Activated CD8-positive, alpha-beta T cell treated with anti-CD3 and anti-CD28 coated beads, Interleukin-2, amount 10 ng/mL, durations not matched to agents 7 days and 5 days (primary cell): ENCODE measurements at regions not wholly inside any gene's neighbourhood (a gene's known extent, or its start where the extent isn't known, plus 50 kb on each side); places are given as distances from the start of the nearest gene placed in this dataset.
"Not testable (repeated sequence)": the region's sequence is repeated elsewhere in the genome, so short reads cannot be mapped to it uniquely, and the experiment has no call there.

Experiments used
- ATAC-seq: fragments of 150-1000 bp; cut with Tn5 transposase; one replicate; pipeline ENCODE4 v1.10.0; 2021; ENCODE audit warnings: moderate library complexity
- CTCF ChIA-PET: fragments of 350-600 bp; sonication (Branson Sonifier 250); formaldehyde crosslinking; loops from one replicate; lab custom pipeline; 2021; ENCODE audit warnings: antibody characterized with exemption; lab: Charles Lee
- POLR2A ChIA-PET: fragments of 350-600 bp; sonication (Branson Sonifier 250); formaldehyde crosslinking; loops from one replicate; lab custom pipeline; 2021; ENCODE audit warnings: antibody characterized with exemption; lab: Charles Lee
- DNase-seq: peaks from one replicate; pipeline ENCODE4 v3.0.0-alpha.2; 2020
- H3K27ac Mint-ChIP-seq: one replicate; pipeline ENCODE4 v1.8.0; 2021; ENCODE audit warnings: mild to moderate bottlenecking, mixed read lengths
- H3K27me3 Mint-ChIP-seq: one replicate; pipeline ENCODE4 v1.8.0; 2021; ENCODE audit warnings: low read depth, mixed read lengths
- H3K36me3 Mint-ChIP-seq: one replicate; pipeline ENCODE4 v1.8.0; 2021; ENCODE audit warnings: low read depth, mixed read lengths
- H3K4me1 Mint-ChIP-seq: one replicate; pipeline ENCODE4 v1.8.0; 2021; ENCODE audit warnings: low read depth, mixed read lengths
- H3K4me3 Mint-ChIP-seq: one replicate; pipeline ENCODE4 v1.8.0; 2021; ENCODE audit warnings: mild to moderate bottlenecking, mixed read lengths
- H3K9me3 Mint-ChIP-seq: one replicate; pipeline ENCODE4 v1.8.0; 2022; ENCODE audit warnings: mixed read lengths; ENCODE audit not compliant: insufficient read depth

- Mint-ChIP-seq H3K36me3 (no peaks in the 10 kb centered on the region), H3K4me3 (no peak overlapping the region), H3K4me1 (no peaks in the 10 kb centered on the region), H3K9me3 (peaks cover 19% of the 10 kb centered on the region), H3K27ac (no peak overlapping the region), H3K27me3 (no peaks in the 10 kb centered on the region)
- CTCF ChIA-PET: no interaction called here
- no peak for DNase-seq
- POLR2A ChIA-PET: no interaction called here
- no peak for ATAC-seq
Measured at GRCh38 chr7:68166525-68166924, 1169.9 kb downstream of the TYW1 start.

DNA sequence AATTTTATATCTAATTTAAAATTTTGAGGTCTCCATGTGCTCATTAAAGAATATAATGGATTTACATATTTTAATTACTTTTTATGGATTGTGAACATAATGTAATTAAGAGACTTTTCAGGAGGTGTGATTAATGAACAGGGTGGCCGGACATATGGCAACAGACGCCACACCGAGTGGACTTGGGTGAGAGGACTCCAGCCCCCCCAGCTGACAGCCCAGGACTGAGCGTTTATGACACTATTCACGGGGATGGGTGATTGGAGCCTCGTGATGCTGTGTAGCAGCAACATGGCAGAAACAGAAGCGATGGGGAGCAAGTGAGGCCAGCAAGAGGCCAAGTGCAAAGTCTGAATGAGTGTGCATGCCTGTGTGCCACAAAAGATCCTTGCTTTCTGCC, 1176.9 kb downstream of the TYW1 start:
- H3K9me3 Mint-ChIP-seq: peaks cover 17% of the 10 kb centered on the region
- no peak for DNase-seq
- H3K4me1 Mint-ChIP-seq: no peaks in the 10 kb centered on the region
- H3K27ac Mint-ChIP-seq: no peak overlapping the region
- ChIA-PET CTCF (no interaction called here), POLR2A (no interaction called here)
- H3K4me3 Mint-ChIP-seq: no peak overlapping the region
- no peaks in the 10 kb centered on the region for H3K27me3 Mint-ChIP-seq
- no peak for ATAC-seq
- no peaks in the 10 kb centered on the region for H3K36me3 Mint-ChIP-seq

DNA sequence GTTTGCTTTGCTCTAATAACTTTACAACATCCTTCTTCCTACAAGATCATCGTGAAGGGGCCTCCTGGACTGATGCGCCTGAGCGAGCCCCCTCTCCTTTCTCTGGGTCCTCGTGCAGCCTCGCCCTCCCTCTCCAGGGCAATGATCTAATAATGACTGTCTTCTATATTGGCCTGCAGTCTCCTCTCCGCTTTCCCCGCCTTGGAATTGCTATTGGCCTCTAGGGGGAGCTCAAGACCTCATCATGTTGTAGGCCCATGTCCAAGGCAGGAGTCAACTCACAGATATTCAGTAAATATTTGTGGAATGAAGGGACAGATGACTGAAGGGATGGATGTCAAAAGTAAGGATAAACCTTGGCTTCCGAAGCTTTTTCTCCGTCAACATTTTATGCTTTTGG, 1180.3 kb downstream of the TYW1 start:
- no peak for DNase-seq
- Mint-ChIP-seq H3K9me3 (peaks cover 9% of the 10 kb centered on the region), H3K27me3 (no peaks in the 10 kb centered on the region), H3K27ac (no peak overlapping the region), H3K4me1 (no peaks in the 10 kb centered on the region), H3K4me3 (no peak overlapping the region), H3K36me3 (no peaks in the 10 kb centered on the region)
- CTCF ChIA-PET: no interaction called here
- no peak for ATAC-seq
- POLR2A ChIA-PET: no interaction called here

- ChIA-PET POLR2A (no interaction called here), CTCF (no interaction called here)
- no peaks in the 10 kb centered on the region for H3K4me1 Mint-ChIP-seq
- DNase-seq (no peak), ATAC-seq (no peak)
- H3K27me3 Mint-ChIP-seq: no peaks in the 10 kb centered on the region
- no peak overlapping the region for H3K27ac Mint-ChIP-seq
- no peak overlapping the region for H3K4me3 Mint-ChIP-seq
- H3K9me3 Mint-ChIP-seq: peaks cover 13% of the 10 kb centered on the region
- no peaks in the 10 kb centered on the region for H3K36me3 Mint-ChIP-seq
Measured at GRCh38 chr7:68180761-68181160, 1184.1 kb downstream of the TYW1 start.

DNA sequence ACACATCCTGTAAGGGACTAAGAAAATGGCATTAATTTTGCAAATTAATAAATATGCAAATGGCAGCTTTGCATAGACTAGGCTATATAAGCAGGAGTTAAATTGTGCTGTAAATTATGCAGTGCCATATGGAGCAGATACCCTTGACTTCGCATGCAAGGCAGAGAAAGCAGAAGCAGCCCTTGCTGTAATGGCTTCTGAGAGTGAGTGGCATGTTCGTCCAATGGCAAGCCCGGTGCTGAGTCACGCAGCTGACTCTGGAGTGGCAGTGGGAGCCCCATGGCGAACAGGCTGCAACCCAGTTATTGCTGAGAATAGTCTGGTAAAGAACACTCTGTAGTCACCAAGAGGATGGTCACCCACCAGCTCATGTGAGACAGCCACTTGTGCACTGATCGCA, 1186.5 kb downstream of the TYW1 start:
- DNase-seq: no peak
- peaks cover 25% of the 10 kb centered on the region for H3K9me3 Mint-ChIP-seq
- no peak overlapping the region for H3K4me3 Mint-ChIP-seq
- ATAC-seq: no peak
- no peaks in the 10 kb centered on the region for H3K36me3 Mint-ChIP-seq
- H3K27ac Mint-ChIP-seq: no peak overlapping the region
- H3K4me1 Mint-ChIP-seq: no peaks in the 10 kb centered on the region
- no peaks in the 10 kb centered on the region for H3K27me3 Mint-ChIP-seq
- ChIA-PET POLR2A (no interaction called here), CTCF (no interaction called here)

GRCh38 chr7:68185631-68186456, 1189.2 kb downstream of the TYW1 start:
- H3K36me3 Mint-ChIP-seq: no peaks in the 10 kb centered on the region
- H3K27ac Mint-ChIP-seq: no peak overlapping the region
- CTCF ChIA-PET: no interaction called here

GRCh38 chr7:68187532-68187931, 1190.9 kb downstream of the TYW1 start:
- H3K4me1 Mint-ChIP-seq: no peaks in the 10 kb centered on the region
- no peak overlapping the region for H3K4me3 Mint-ChIP-seq
- H3K36me3 Mint-ChIP-seq: no peaks in the 10 kb centered on the region
- no peak for ATAC-seq
- no peak overlapping the region for H3K27ac Mint-ChIP-seq
- no peaks in the 10 kb centered on the region for H3K27me3 Mint-ChIP-seq
- peaks cover 31% of the 10 kb centered on the region for H3K9me3 Mint-ChIP-seq
- DNase-seq: no peak
- ChIA-PET CTCF (no interaction called here), POLR2A (no interaction called here)

More at GRCh38 chr7:68185631-68186456, 1189.2 kb downstream of the TYW1 start:
- POLR2A ChIA-PET: no interaction called here
- DNase-seq (no peak), ATAC-seq (no peak)
- H3K27me3 Mint-ChIP-seq: no peaks in the 10 kb centered on the region
- peaks cover 28% of the 10 kb centered on the region for H3K9me3 Mint-ChIP-seq
- H3K4me1 Mint-ChIP-seq: no peaks in the 10 kb centered on the region
- no peak overlapping the region for H3K4me3 Mint-ChIP-seq

DNA sequence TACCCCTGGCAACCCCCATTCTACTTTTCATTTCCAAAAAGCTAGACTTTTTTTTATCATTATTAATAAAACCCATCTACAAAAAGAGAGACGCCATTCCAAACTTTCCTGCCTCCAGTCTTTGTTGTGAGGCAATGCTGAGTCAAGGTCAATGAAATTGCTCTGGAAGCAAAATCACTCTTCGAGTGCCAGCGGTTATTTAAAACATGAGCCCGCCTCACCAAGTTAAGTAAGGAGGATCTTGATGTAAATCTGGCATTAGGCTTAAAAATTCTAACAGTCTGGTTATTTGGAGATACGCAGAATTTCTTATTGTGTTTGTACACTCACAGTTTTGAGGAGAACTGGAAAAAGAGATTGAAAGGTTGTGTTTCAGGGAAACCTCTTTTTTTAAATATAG, 1196.3 kb downstream of the TYW1 start:
- POLR2A ChIA-PET: no interaction called here
- Mint-ChIP-seq H3K4me3 (no peak overlapping the region), H3K9me3 (peaks cover 25% of the 10 kb centered on the region), H3K36me3 (no peaks in the 10 kb centered on the region), H3K4me1 (no peaks in the 10 kb centered on the region), H3K27me3 (no peaks in the 10 kb centered on the region), H3K27ac (no peak overlapping the region)
- CTCF ChIA-PET: no interaction called here
- no peak for DNase-seq
- ATAC-seq: no peak

- ATAC-seq, POLR2A ChIA-PET, H3K27ac Mint-ChIP-seq, H3K36me3 Mint-ChIP-seq, H3K4me3 Mint-ChIP-seq, DNase-seq, H3K27me3 Mint-ChIP-seq, H3K4me1 Mint-ChIP-seq, CTCF ChIA-PET: not testable (repeated sequence)
- H3K9me3 Mint-ChIP-seq: peaks cover 19% of the 10 kb centered on the region
Measured at GRCh38 chr7:68195642-68196041, 1199.0 kb downstream of the TYW1 start.

DNA sequence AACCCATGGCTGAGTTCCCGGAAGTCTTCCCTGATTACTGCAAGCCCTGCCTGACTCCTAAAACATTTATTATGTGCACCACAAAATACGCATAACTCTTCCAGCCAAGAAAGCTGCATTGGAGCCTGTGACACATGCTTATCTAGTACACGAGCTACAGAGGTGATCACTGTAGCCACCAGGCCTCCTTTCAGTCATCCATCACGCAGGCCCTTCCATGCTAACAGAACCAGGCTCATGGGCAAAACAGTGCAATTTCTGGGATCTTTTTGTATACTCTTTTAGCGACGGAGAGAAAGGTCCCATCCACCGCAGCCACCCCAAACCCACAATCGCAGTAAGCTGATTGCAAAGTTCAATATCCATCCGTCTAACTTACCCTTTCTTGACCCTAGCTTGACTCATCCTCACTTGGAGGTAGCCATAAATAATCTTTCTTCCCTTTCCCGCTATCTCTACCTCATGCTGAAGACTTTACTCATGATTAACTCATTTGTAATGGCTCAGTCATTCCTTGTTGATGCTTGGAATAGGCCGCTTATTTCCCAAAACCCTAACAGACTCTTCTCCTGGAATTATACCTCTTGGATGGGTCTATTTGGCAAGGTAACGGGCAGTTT, 1203.5 kb downstream of the TYW1 start:
- H3K36me3 Mint-ChIP-seq: no peaks in the 10 kb centered on the region
- ATAC-seq: no peak
- H3K4me1 Mint-ChIP-seq: no peaks in the 10 kb centered on the region
- DNase-seq: no peak
- no peak overlapping the region for H3K27ac Mint-ChIP-seq
- POLR2A ChIA-PET: no interaction called here
- H3K9me3 Mint-ChIP-seq: peaks cover 16% of the 10 kb centered on the region
- H3K4me3 Mint-ChIP-seq: no peak overlapping the region
- CTCF ChIA-PET: no interaction called here
- H3K27me3 Mint-ChIP-seq: no peaks in the 10 kb centered on the region

DNA sequence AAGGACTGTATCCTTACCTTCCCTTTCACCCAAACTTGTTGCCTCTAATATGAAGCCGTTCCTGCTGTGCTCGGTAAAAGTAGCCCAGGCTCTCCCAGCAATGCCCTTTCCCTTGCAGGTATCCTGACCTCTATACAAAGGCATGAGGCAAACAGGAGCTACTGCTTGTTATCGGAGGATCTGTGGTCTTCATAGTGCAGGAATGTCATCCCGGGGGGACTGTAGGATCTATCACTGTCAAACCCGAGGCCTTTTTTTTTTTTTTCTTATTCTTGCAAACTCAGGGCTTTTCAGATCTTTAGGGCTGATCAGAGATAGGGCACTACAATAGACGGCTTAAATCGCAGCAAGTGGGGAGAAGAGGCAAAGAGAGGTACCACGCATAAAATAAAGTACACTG, 1206.6 kb downstream of the TYW1 start:
- POLR2A ChIA-PET: no interaction called here
- Mint-ChIP-seq H3K9me3 (peaks cover 19% of the 10 kb centered on the region), H3K27ac (no peak overlapping the region), H3K4me1 (no peaks in the 10 kb centered on the region), H3K36me3 (no peaks in the 10 kb centered on the region), H3K27me3 (no peaks in the 10 kb centered on the region), H3K4me3 (no peak overlapping the region)
- no peak for ATAC-seq
- CTCF ChIA-PET: no interaction called here
- DNase-seq: no peak

DNA sequence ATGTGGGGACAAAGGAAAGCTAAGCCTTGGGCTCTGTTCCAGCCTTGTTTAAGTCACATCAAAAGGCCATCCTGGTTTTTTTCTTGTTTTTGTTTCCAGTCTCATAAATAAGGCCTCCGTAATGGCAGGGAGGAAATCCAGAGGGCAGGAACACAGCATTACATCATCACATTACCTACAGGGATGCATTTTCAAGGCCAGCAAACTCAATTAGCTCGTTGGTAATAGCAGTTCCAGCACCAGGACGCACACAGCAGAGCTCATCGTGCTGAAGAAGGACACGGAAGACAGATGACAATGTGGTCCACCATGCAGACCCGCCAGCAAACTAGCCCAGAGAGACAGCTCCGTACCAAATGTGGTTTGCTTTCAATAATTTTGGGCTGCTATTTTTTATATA, 1209.2 kb downstream of the TYW1 start:
- no peaks in the 10 kb centered on the region for H3K4me1 Mint-ChIP-seq
- H3K9me3 Mint-ChIP-seq: peaks cover 22% of the 10 kb centered on the region
- DNase-seq (no peak), ATAC-seq (no peak)
- H3K4me3 Mint-ChIP-seq: no peak overlapping the region
- ChIA-PET CTCF (no interaction called here), POLR2A (no interaction called here)
- H3K27me3 Mint-ChIP-seq: no peaks in the 10 kb centered on the region
- H3K36me3 Mint-ChIP-seq: no peaks in the 10 kb centered on the region
- no peak overlapping the region for H3K27ac Mint-ChIP-seq
